Neural crest cell (in vitro differentiated cells): ENCODE measurements at regions not wholly inside any gene's neighbourhood (a gene's known extent, or its start where the extent isn't known, plus 50 kb on each side); places are given as distances from the start of the nearest gene placed in this dataset.

Experiments used
- DNase-seq: peaks from one replicate; pipeline ENCODE4 v3.0.0; 2021; ENCODE audit warnings: low read depth, mixed read lengths, low spot score
- H3K27ac Mint-ChIP-seq: one replicate; pipeline ENCODE4 v1.8.0; 2021; ENCODE audit warnings: mild to moderate bottlenecking, mixed read lengths; ENCODE audit not compliant: unreplicated experiment
- H3K27me3 Mint-ChIP-seq: 2 replicates; pipeline ENCODE4 v1.8.0; 2021; ENCODE audit warnings: low read depth, mild to moderate bottlenecking, mixed read lengths
- H3K36me3 Mint-ChIP-seq: 2 replicates; pipeline ENCODE4 v1.8.0; 2021; ENCODE audit warnings: low read depth, mild to moderate bottlenecking, mixed read lengths
- H3K4me1 Mint-ChIP-seq: 2 replicates; pipeline ENCODE4 v1.8.0; 2021; ENCODE audit warnings: mixed read lengths
- H3K4me3 Mint-ChIP-seq: one replicate; pipeline ENCODE4 v1.8.0; 2021; ENCODE audit warnings: mild to moderate bottlenecking, mixed read lengths
- H3K9me3 Mint-ChIP-seq: 2 replicates; pipeline ENCODE4 v1.8.0; 2021; ENCODE audit warnings: mixed read lengths
- CTCF ChIP-seq: fragments of 200-600 bp; sonication (generic); conservative IDR thresholded peaks from 2 replicates; pipeline ENCODE4 v1.5.0; 2021; ENCODE audit warnings: antibody characterized with exemption, mild to moderate bottlenecking

- DNase-seq, result no peak
- TF ChIP-seq CTCF, result no peak
- no peaks in the 10 kb centered on the region for H3K9me3 Mint-ChIP-seq
- H3K4me3 Mint-ChIP-seq, result no peak overlapping the region
- H3K27me3 Mint-ChIP-seq, result no peaks in the 10 kb centered on the region
- H3K36me3 Mint-ChIP-seq, result no peaks in the 10 kb centered on the region
- H3K4me1 Mint-ChIP-seq, result no peaks in the 10 kb centered on the region
- no peak overlapping the region for H3K27ac Mint-ChIP-seq
Observed at GRCh38 chr6:142558786-142559185, 257.0 kb downstream of the ADGRG6 start.

- H3K27me3 Mint-ChIP-seq, result no peaks in the 10 kb centered on the region
- H3K4me1 Mint-ChIP-seq, result no peaks in the 10 kb centered on the region
- DNase-seq, result no peak
- H3K9me3 Mint-ChIP-seq, result no peaks in the 10 kb centered on the region
- TF ChIP-seq CTCF, result no peak
- H3K4me3 Mint-ChIP-seq, result no peak overlapping the region
- no peak overlapping the region for H3K27ac Mint-ChIP-seq
- H3K36me3 Mint-ChIP-seq, result no peaks in the 10 kb centered on the region
Observed at GRCh38 chr6:142561511-142562265, 259.9 kb downstream of the ADGRG6 start.

- peaks cover 4% of the 10 kb centered on the region for H3K4me1 Mint-ChIP-seq
- DNase-seq, result no peak
- peaks cover 3% of the 10 kb centered on the region for H3K9me3 Mint-ChIP-seq
- H3K36me3 Mint-ChIP-seq, result no peaks in the 10 kb centered on the region
- no peak for TF ChIP-seq CTCF
- no peak overlapping the region for H3K27ac Mint-ChIP-seq
- H3K27me3 Mint-ChIP-seq, result no peaks in the 10 kb centered on the region
- H3K4me3 Mint-ChIP-seq, result no peak overlapping the region
Observed at GRCh38 chr6:142562865-142563264, 261.1 kb downstream of the ADGRG6 start.

- TF ChIP-seq CTCF, result peak; percentile 86
- H3K27me3 Mint-ChIP-seq, result no peaks in the 10 kb centered on the region
- H3K36me3 Mint-ChIP-seq, result no peaks in the 10 kb centered on the region
- no peak overlapping the region for H3K4me3 Mint-ChIP-seq
- peaks cover 15% of the 10 kb centered on the region for H3K4me1 Mint-ChIP-seq
- peak; percentile 77 for DNase-seq
- H3K27ac Mint-ChIP-seq, result no peak overlapping the region
- peaks cover 3% of the 10 kb centered on the region for H3K9me3 Mint-ChIP-seq
Observed at GRCh38 chr6:142566628-142567396, 265.0 kb downstream of the ADGRG6 start.

GRCh38 chr6:142567461-142567860, 265.7 kb downstream of the ADGRG6 start:
- TF ChIP-seq CTCF, result no peak
- H3K27me3 Mint-ChIP-seq, result no peaks in the 10 kb centered on the region
- H3K9me3 Mint-ChIP-seq, result peaks cover 3% of the 10 kb centered on the region
- H3K36me3 Mint-ChIP-seq, result no peaks in the 10 kb centered on the region
- H3K4me3 Mint-ChIP-seq, result no peak overlapping the region
- H3K27ac Mint-ChIP-seq, result no peak overlapping the region
- H3K4me1 Mint-ChIP-seq, result peaks cover 15% of the 10 kb centered on the region
- DNase-seq, result no peak
